ENCODE measurements at regions not wholly inside any gene's neighbourhood (a gene's known extent, or its start where the extent isn't known, plus 50 kb on each side); places are given as distances from the start of the nearest gene placed in this dataset.
"Not testable (repeated sequence)": the region's sequence is repeated elsewhere in the genome, so short reads cannot be mapped to it uniquely, and the experiment has no call there.

DNA sequence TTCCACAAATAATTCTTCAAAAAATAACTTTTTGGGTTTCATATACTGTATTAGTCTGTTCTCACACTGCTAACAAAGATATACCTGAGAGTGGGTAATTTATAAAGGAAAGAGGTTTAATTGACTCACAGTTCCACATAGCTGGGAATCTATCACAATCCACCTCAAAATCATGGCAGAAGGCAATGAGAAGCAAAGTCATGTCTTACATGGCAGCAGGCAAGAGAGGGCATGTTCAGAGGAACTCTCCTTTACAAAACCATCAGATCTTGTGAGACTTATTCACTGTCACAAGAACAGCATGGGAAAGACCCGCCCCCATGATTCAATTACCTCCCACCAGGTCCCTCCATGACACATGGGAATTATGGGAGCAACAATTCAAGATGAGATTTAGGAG is 93.1 kb upstream of the NANOGP8 start:
- TF ChIP-seq, protein P1, sequence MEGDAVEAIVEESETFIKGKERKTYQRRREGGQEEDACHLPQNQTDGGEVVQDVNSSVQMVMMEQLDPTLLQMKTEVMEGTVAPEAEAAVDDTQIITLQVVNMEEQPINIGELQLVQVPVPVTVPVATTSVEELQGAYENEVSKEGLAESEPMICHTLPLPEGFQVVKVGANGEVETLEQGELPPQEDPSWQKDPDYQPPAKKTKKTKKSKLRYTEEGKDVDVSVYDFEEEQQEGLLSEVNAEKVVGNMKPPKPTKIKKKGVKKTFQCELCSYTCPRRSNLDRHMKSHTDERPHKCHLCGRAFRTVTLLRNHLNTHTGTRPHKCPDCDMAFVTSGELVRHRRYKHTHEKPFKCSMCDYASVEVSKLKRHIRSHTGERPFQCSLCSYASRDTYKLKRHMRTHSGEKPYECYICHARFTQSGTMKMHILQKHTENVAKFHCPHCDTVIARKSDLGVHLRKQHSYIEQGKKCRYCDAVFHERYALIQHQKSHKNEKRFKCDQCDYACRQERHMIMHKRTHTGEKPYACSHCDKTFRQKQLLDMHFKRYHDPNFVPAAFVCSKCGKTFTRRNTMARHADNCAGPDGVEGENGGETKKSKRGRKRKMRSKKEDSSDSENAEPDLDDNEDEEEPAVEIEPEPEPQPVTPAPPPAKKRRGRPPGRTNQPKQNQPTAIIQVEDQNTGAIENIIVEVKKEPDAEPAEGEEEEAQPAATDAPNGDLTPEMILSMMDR (IDR thresholded peaks at IDR 0.05; ENCODE audit: insufficient read depth, low read length), result not testable (repeated sequence)
- not testable (repeated sequence) for TF ChIP-seq POLR2AphosphoS5 (IDR thresholded peaks at IDR 0.05; ENCODE audit: low read depth)

Data from HL-60 (cell line).